Fibroblast of skin of left quadriceps (primary cell): ENCODE measurements at regions not wholly inside any gene's neighbourhood (a gene's known extent, or its start where the extent isn't known, plus 50 kb on each side); places are given as distances from the start of the nearest gene placed in this dataset.
"Not testable (repeated sequence)": the region's sequence is repeated elsewhere in the genome, so short reads cannot be mapped to it uniquely, and the experiment has no call there.

Experiments
- DNase-seq, 2 experiments: peaks; one replicate each; pipeline ENCODE4 v3.0.0-alpha.2; 2013; ENCODE audit warnings: low read depth in 2 of 2

DNA sequence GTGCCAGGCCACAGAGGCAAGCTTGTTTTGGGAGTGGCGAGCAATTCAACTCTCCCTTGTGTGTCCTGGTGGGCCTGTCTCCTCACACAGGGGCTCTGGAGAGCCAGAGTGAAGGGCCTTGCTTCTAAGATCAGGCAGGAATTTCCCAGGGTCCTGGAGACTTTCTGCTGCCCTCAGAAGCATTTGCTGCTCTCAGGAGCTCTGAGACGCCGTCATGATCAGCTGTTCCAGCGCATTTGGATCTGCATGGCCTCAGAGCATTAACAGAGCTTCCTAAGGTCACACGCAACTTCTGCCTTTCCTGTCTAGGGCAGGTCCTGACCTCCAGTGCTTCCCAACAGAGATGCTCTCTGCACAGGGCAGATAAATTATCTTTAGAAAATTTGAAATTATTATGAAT is 52.2 kb upstream of the C10orf90 start:
- no peak for DNase-seq

DNA sequence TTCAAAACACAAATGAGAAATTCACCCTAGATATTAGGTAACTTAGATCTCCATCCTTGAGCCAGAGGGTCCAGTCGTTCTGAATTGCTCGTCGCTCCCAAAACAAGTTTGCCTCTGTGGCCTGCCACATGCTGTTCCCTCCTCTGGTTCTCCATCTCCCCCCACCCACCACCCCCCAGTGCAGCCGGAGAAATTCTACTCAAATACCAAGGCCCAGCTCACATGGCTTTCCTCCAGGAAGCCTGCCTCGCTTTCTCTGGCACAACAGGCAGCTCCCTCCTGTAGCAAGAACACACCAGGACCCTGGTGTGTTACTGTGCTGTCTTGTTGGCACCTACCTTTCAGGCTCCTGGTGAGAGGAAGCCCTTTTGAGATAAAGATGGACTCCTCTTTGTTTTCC is 52.7 kb upstream of the C10orf90 start:
- no peak for DNase-seq

DNA sequence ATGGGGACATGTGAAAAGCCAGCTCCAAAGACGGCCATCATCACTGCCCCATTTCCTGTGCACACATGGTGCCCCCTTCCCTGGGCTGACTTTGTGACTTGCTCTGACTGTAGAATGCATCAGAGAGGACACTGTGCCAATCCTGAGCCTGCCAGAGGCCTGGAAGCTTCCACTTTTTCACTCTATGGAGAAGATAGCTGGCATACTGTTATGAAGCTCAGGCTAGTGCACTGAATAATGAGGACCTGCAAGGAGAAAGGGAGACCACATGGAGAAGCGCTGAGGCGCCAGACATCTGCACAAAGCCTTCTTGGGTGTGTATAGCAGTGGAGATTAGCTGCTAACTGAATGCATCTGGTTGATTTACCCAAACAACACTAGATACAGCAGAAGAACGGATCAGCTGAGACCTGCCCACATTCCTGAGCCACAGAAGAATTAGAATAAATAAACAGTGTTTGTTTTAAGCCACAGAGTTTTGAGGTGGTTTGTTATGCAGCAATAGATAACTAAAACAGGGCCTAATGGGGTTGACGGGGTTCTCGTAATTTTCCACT is 58.9 kb upstream of the C10orf90 start:
- no peak for DNase-seq

DNA sequence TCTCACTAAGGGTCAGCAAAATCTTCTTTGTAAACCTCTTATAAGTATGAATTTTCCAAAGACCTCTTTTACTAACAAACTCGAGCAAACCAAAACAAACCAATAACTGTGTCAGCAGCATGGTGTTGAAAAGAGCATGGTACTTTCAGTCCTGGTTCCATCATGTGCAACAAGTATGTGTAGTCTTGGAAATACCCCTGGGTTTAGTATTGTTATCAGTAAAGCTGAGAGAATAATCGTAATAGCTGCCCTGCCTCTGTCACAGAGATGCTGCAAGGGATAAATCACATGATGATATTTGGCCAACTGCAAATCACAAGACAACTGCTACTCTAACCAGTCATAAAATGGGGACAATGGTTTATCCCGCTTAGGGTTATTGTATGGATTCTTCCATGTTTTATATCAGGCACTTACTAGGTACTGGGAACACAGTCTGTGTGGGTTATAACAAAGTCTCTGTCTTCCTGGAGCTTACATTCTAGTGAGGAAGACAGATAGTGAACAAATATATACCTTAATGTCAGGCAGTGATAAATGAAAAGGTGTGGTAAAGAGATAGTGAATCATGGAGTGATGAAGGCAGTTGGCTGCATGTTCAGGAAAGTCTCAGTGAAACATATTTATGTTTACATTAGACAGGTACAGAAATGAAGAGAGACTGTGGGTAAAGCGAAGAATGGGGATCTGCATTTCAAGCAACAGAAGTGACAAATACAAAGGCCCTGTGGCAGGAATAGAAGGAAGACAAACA is 60.5 kb upstream of the C10orf90 start:
- DNase-seq: no peak

DNA sequence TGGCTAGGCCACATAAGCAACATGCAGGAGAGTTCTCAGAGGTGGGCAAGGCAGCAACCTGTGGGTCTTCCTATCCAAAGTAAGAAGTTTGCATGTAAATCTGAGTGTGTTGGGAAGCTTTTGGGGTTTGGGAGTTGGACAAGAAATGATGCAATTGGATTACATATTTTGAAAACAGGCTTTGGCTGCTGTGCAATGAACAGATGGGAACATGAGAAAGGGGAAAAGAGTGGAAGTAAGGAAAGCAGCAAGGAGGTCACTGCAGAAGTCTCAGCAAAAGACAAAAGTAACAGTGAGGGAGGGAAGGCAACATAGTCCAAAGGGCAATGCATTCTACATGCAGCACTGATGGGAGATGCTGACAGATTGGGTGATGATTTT is 61.1 kb upstream of the C10orf90 start:
- peak; percentile 36 to 47 for DNase-seq

DNA sequence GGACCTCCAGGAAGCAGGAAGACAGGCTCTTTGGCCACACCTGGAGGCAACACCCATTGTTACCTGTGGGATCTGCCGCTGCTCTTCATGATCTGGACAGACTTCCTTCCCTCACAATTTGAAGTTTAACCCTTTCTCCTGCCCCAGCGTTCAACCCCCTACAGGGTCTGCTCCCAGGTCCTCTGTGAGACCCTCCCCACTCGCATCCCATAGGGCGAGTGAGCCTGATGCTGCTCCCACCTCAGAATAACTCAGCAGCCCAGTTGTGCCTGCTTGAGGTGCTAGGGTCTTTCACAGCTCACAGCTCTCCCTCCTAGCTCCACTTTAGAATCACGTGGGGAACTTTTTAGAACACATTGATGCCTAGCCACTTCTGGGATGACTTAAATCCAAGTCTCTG is 61.8 kb upstream of the C10orf90 start:
- no peak for DNase-seq

DNA sequence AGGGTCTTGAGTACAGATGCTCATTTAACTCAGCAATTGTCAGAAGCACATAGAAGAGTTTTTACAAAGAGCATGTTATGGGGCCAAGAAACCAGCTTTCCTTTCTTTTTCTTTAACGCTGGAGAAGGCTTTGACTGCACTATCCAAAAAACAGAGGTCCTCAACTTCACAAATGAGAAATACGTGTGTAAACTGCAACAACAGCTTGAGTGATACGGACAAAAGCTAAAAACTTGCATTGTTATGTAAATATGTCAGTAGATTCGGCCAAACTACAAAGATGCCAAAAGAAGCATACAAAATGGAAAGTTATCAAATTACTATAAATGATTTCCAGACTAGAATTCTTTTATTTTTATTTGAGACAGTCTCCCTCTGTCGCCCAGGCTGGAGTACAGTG is 62.4 kb upstream of the C10orf90 start:
- no peak for DNase-seq

DNA sequence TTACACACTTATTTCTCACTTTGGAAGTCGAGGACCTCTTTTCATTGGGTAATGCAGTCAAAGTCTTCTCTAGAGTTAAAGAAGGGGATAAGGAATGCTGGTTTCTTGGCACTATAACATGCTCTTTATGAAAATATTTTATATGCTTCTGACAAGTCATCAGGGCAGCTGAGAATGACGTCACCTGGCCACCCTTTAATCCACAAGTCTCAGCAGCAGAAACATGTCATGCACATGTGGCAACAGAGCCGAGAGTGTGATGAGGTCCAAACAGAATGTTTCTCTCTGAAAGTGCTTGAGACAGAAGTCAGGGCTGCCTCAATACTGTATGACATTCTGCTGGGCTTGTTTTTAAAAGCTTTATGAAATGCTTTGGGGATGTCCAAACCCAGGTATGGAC is 63.5 kb upstream of the C10orf90 start:
- DNase-seq: peak; percentile 7 to 9

DNA sequence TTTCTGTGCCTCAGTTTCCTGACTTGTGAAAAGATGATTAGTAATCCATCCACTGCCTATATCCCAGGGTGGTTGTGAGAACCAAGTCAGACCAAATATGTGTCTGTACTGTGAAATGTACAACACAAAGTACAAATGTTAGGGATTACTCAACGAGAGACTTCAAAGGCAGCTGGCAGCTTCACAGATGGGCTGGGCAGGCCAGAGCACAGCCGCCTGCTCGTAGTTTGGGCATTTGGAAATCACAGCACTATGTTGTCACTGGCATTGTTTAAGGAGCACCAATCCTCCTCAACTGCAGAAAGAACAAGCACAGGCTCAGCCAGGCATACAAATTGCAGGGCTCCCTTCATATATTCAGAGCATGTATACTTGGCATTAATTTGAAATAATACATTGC is 64.5 kb upstream of the C10orf90 start:
- no peak for DNase-seq

DNA sequence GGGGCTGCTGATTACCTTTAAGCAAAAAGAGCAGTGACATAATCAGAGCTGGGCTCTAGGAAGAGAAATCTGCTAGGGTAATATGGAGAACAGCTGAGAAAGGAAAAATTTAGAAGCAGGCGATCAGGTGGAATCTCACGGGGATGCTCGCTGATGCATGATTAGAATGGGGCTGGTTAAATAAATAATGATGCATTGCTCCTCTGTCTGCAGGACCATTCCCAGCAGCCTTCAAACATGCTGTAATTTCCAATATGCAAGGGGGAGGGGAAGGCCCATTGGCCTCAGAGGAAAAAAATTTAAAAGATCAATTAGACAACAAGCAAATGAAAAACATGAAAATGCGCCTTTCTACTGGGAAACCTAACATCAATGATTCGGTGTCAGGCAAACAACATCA is 65.6 kb upstream of the C10orf90 start:
- no peak for DNase-seq

DNA sequence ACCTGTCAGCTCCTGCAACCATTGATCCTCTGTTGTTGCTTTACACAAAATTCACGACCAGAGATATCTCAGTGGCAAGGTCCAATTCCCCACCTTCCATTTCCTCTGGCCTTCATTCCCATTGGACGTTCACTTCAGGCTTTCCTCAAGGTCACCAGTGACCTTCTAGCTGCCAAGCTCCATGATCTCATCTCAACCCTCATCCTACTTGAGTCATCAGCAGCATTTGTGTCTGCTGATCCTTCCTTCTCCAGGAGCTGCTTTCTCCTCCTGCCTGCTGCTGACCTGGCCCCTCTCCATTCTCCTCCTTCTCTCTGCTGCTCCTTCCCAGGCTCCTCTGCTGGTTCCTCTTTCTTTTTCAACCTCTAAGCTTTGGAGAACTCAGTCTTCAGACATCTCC is 66.2 kb upstream of the C10orf90 start:
- DNase-seq: no peak

DNA sequence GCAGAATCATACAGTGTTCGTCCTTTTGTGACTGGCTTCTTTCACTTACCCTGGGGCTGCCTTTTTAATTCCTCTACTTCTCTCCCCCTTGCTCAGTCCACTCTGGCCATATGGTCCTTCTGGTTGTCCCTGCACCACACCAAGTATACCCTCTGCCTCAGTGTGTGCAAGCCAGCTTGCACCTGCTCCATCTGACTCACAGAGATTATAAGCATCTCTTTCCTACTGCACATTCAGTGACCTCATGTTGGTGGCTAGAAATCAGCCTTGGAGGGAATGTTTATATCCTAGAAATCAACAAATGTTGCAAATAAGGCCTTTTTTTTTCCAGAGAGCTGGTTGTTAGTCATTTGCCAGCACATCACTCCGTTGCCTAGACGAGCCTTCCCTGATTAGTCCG is 67.5 kb upstream of the C10orf90 start:
- no peak for DNase-seq

DNA sequence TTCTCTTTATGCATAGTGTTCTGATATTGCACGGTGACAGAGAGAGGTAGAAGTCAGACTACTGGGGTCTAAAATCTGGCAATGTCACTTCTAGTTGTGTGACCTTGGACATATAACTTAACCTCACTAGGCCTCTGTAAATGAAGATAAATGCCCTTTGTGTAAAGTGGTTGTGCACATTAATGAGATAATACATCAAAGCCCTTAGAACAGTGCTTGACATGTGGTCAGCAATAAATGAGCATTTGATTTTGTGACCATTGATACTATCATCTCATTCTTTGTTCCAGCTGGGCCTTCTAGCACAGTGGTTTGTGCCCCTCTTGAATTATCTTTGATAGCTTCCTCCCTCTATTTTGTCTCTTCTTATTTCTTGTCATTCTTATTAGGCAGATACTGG is 74.1 kb upstream of the C10orf90 start:
- DNase-seq: no peak

DNA sequence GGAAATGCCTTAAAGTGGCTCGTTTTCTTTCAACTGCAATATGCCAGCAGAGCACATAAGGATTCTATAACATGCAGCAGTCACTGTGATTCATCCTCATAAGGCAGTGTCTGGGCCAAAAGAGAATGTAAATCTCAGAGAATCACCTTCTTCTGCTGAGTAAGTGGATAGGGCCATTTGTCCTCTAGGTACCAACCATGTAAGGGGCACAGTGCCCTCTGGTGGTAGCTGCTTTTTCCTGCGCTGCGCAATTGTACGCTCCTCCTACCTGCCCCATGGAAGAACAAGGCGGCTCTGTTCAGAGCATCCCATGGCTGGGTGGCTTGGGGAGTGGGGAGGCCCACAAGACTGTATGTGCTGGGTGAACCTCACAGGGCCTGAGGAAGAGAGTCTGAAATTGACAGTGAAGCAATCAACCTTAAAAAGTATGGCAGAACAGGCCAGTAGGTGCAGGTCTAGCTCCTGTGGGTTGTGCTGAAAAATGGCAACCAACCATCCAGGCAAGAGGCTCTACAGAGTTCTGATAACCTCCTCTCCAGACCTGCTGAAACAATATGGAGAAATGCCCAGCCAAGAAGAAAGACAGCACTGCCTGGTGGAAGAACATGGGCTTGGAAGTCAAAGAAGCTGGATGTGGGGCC is 78.6 kb upstream of the C10orf90 start:
- DNase-seq: peak; percentile 89

DNA sequence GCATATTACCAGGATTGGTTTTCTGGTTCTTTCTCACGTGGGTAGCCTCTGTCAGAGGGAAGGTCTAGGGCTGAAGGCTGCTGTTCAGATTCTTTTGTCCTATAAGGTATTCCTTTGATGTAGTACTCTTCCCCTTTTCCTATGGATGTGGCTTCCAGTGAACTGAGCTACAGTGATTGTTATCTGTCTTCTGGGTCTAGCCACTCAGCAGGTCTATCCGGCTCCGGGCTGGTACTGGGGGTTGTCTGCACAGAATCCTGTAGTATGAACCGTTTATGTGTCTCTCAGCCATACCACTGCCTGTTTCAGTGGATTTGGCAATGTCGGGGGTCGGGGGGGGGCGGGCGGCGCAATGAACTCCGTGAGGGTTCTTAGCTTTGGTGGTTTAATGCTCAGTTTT is 84.5 kb upstream of the C10orf90 start:
- no peak for DNase-seq

DNA sequence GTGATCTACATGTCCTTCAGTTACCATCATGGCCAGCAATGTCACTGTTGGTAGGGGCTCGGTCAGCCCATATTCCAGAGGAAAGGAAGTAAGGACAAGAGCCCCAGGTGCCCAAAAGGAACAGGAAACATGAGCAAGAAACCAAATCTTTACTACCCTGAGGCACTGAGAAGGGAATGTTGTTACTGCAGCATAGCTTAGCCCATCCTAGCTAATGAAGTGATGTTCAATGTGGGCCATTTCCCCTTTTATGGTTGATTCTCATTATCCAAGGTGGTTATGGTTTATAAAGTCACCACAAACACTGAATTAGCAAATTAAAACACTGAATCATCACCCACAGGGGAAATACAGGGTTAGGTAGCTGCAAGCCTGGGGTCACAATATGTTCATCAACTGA is 88.4 kb upstream of the C10orf90 start:
- no peak for DNase-seq

DNA sequence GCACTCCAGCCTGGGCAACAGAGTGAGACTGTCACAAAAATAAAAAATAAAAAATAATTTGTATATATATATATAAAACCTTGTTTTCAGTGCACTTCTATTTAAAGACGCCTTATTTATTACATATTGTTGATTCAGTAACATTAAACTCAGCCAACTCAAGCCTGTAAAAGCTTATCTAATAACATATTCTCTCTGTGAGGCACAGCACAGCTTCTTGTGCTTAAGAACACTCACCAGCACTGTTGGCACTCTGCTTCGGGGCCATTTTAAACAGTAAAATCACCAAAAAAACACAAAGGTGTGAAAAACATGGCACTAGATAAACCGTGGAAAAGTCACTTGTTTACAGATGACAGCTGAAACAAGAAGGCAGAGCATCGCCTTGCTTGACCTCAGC is 89.0 kb upstream of the C10orf90 start:
- DNase-seq: no peak

DNA sequence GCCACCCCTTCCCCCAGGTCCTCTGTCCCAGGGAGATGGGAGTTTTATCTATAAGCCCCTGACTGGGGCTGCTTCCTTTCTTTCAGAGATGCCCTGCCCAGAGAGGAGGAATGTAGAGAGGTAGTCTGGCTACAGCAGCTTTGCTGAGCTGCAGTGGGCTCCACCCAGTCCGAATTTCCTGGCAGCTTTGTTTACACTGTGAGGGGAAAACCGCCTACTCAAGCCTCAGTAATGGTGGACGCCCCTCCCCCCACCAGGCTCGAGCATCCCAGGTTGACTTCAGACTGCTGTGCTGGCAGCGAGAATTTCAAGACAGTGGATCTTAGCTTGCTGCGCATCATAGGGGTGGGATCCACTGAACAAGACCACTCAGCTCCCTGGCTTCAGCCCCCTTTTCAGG is 96.2 kb upstream of the C10orf90 start:
- not testable (repeated sequence) for DNase-seq

DNA sequence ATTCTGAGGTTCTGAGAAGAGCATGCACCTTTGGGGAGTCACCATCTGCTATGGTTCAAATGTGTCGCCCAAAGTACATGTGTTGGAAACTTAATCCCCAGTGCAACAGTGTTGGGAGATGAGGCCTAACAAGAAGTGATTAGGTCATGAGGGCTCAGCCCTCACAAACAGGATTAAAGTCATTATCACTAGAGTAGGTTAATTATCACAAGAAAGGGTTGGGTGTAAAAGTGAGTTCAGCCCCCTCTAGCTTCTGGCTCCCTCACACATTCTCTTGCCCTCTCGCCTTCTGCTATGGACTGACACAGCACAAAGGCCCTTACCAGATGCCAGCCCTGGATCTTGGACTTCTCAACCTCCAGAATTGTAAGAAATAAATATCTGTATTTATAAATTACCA is 100.3 kb upstream of the C10orf90 start:
- DNase-seq: no peak

DNA sequence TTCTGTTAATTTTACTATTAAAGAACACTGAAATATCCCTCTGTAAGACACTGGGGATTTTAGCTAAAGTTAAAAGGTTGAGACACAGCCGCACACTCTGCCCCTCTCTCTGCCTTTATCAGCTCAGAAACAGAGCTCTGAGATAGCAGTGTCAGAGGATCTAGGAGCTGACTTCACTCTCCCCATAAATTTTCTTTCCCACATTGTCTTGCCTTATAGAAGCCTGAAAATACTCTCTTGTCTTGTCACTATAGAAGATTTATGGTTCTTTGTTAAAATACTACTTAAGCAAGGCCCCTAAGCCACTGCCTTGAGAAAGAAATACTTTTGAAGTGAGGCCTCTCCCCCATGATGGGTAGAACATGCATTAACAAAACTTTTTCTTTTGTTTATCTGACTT is 105.7 kb upstream of the C10orf90 start:
- peak in 1 of 2 experiments; percentile 1 for DNase-seq

DNA sequence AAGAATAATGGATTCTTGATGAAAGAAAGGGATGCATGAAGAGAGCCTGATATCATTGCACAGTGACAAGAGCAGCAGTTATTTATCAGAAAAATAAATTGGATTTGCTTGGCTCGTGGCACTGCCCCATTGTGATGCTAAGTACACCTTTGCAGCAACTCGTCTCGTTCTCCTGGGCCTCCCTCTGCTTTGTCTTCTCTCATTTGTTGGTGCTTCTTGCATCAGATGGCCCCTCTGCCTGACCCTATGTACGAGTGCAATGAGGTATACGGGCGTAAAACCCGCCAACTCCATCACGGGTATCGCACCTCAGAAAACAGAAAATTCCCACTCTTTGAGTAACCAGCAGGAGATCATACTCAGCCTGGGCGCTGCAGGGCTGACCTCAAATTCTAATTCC is 107.2 kb upstream of the C10orf90 start:
- no peak for DNase-seq

DNA sequence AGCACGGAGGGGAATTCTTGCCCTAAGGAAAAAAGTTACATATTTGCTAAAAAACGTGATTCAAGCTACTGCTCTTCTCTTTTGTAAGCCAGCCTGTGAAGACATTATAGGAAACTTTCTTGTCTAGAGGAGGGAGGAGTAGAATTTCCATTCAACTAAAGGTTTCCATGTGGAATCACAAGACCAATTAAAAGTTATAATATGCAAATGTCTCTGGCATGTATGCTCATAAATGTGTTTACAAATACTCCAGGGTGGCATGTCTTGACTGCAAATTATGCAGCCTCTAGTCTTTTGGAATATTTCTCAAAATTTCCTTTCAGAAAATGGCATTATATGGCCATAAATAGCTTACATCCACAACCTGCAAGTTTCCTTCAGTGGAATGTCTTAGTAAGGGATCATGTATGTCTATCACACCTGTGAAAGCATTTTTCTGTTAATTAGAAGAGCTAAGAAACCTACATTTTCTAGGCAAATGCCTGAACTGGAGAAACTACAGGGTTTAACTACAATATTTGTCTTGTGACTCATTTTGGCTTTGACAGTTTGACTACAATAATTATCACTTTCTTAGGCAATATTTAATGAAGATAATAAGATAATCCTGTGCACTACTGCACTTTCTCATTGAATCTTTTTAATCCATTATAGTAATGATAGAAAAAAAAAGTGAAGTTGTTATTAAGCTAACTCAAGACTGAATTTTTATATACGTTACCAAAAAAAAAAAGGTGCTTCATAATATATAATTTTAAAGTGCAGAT is 111.1 kb upstream of the C10orf90 start:
- no peak for DNase-seq
